GM18519 (cell line): ENCODE measurements at regions not wholly inside any gene's neighbourhood (a gene's known extent, or its start where the extent isn't known, plus 50 kb on each side); places are given as distances from the start of the nearest gene placed in this dataset.

Experiments
- ATAC-seq: cut with Tn5 transposase; IDR thresholded peaks from one replicate; pipeline ENCODE4 v1.9.1; 2021; ENCODE audit warnings: mild to moderate bottlenecking, moderate library complexity; ENCODE audit not compliant: unreplicated experiment, low FRiP score

DNA sequence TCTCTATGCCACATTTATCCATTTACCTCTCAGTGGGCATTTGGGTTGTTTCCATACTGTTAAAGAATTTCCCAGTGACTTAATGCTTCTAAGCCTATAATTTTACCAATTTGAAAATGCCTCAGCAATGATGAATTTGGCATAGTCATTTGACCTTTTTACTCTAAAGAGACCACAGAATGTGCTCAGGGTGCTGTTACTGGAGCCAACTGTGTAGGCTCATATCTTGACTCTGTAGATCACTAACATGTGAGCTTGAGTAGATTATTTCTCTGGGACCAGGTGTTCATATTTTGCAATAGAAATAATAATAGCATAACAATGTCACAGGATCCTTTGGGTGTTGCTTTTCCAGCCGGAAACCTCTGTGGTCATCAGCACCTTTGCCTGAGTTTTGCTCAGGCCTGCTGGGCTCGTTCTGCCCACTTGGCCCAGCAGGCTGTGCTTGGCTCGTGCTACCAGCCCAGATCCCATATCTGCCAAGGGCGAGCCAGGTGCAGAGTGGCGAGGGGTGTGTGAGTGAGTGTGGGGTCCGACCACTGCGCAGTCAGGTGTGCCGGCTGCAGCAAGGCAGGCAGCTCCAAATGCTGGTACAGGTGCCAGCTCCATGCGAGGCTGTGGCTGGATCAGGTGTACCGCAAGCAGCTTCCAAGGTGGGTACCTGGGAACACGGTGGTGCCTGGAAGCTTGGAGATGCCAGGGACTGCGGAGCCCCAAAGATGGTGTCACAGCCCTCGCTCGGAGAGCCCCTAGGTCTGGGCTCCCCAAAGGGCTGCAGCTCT lies 70.6 kb upstream of the ANK2 start:
- no peak for ATAC-seq

DNA sequence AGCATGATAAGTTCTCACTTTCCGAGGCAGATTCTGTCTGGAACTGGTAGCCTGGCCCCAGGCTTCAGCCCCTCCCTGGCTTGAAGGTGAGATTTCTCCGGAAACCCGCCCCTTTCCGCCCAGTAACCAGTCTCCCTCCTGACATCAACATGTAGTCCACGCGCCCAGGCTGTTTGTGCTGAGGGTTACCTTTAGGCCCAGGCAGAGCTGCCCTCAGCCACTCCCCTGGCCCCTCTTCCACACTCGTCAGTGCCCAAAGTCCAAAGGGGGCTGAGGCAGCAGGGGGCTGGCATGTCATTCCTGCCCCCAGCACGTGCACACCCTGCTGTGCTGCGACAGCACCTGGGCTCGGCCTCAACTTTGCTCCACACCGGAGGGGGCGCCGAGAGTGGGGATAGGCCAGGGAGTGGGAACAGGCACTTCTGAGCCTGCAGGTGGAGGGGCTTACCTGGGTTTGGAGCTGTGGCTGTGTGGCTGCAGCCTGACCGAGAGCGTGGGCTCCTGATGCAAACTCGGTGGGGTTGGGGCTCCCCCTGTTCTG lies 69.5 kb upstream of the ANK2 start:
- no peak for ATAC-seq

DNA sequence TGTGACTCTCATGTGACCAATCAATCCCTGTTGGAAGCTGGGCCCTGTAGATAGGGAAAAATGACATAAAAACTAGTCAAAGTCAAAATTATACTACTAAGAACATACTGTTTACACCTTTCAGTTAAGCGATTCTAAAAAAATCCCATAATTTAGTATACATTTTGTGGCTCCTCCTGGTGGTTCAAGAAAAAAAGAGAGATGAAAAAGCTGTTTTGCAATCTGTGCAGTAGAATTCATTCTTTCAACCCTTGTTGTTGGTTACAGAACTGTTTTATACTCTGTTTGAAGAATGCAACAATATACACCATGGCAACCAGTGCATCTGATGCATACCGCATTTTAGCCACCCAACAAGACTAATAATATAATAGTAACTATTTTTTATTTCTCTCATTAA lies 66.8 kb upstream of the ANK2 start:
- ATAC-seq = no peak

- no peak for ATAC-seq
These were observed 54.6 kb upstream of the ANK2 start for GRCh38 chr4:112994732-112995464.
